NCI-H1048 (cell line): ENCODE measurements at regions not wholly inside any gene's neighbourhood (a gene's known extent, or its start where the extent isn't known, plus 50 kb on each side); places are given as distances from the start of the nearest gene placed in this dataset.
"Not testable (repeated sequence)": the region's sequence is repeated elsewhere in the genome, so short reads cannot be mapped to it uniquely, and the experiment has no call there.

ENCODE experiments used
- DNase-seq: peaks from one replicate; lab custom pipeline; 2025; lab: John Stamatoyannopoulos, UW

DNA sequence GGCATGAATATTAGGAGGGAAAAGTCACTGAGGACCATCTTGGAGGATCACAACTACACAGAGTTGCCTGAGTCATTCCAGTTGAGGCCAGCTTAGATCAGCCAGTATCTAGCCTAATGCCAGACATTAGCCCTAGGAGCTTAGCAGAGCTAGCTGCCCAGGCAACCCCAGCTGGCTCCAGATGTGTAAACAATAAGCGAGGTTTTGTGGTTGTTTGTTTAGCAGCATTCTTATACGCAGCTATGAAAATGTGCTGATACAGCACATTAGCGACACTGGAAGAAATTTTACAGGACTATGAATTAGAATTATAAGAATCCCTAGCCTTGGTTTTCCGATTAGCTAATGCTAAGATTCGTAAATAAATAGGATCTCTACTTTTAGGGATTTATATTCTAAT lies 59.3 kb downstream of the BTBD3 start:
- DNase-seq: no peak

DNA sequence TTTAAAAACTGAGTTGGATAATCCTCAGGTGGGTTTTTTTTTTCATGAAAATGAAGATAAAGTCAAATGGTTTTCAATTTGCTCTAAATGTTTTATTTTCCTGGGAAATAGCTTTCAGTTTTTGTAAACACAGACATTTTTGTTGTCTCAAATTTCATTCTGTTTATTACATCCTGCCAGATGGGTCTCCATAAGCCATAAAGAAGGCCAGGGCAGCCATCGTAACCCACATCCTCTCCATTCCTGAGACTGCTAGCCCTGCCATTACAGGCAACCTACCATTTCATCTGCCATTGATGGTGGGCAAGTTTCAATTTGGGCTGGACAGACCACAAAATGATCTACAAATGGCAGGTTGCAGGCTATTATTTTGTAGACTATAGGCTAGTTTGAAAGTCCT lies 60.8 kb downstream of the BTBD3 start:
- DNase-seq: no peak

DNA sequence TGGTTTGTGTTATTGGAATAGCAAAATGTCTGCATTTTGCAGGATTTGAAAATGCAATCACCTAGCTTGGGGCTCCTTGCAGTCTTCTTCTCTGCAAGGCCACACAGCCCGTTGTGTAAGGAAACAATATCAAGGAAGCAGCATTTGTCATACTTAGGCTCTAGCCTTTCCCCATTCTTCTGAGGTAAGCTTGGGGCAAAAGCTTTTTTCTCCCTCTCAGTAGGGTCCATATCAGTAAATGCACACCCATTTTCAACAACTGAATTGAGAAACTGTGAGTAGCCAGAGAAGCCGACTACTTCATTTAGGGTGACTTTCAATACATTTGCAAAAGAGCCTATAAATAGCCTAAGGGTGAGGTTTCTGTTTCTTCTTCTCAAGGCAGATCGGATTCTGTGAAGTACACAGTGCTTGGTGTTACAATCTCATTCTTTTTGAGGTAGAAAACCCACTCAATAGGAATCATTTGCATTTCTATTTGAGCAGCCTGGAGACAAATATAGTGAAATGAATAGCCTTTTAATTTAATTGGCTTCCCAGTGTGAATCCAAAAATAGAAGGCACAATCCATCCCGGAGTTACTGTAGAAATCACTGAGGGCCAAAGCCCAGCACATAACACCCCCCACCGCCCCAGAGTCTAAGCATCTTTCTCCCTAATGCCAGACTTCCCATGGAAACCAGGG lies 61.8 kb downstream of the BTBD3 start:
- no peak for DNase-seq

DNA sequence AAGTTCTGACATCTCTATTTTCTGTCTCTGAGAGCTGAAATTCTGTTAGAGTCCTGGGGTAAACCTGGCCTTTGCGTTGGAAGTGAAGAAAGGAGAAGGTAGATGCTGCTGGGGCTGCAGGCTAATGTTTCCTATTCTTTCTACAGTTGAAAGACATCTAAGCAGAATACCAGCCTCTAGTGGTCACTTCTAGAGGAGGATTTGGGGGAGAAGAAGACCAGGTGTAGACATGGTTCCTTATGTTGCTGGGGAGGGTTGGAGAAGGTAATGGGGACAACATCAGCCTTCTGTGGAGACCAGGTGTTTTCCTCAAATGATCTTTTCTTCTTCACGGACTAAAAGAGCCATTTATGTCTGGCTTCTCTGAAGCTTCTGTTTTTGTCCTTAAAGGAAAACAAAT lies 62.6 kb downstream of the BTBD3 start:
- DNase-seq: no peak

DNA sequence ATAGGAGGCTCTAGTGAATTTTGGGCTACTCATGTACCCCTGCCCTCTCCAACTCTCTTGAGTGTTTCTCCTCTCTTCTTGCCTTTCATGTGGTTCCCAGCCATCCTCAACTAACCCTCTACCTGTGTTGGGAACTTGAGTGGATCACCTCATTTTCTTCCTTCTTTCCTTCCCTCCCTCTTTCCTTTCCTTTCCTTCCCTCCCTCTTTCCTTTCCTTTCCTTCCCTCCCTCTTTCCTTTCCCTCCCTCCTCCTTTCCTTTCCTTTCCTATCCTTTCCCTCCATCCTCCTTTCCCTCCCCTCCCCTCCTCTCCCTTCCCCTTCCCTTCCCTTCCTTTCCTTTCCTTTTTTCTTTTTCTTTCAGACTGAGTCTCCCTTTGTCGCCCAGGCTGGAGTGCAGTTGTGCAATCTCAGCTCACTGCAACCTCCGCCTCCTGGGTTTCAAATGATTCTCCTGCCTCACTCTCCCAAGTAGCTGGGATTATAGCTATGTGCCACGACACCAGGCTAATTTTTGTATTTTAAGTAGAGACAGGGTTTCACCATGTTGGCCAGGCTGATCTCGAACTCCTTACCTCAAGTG lies 63.8 kb downstream of the BTBD3 start:
- DNase-seq: no peak

DNA sequence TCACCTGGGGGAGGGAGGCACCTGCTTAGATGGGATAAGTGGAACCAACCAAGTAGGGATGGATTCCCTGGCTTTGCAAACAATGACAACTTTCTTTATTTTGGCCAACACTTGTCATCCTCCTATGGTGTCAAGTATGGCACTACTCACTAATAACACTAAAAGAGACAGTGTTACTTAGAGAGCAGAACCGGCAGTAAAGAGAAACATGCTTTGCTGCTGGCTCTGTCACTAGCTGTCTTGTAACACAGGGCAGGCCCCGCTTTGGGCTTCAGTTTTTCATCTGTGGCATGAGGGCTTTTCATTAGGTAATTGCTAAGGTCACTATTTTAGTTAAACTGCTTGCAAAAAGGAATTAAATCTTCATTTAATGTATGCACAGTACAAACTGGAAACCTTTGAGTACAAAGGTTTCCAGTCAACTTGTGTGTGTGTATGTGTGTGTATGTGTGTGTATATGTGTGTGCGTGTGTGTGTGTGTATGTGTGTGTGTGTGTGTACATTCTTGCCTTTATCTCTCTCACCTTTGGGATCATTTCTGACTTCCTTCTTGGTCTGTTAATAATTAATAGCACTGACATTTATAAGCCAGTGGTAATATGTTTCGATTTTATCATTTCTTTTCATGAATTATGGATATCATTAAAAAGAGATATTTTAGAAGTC lies 64.7 kb downstream of the BTBD3 start:
- DNase-seq: no peak

DNA sequence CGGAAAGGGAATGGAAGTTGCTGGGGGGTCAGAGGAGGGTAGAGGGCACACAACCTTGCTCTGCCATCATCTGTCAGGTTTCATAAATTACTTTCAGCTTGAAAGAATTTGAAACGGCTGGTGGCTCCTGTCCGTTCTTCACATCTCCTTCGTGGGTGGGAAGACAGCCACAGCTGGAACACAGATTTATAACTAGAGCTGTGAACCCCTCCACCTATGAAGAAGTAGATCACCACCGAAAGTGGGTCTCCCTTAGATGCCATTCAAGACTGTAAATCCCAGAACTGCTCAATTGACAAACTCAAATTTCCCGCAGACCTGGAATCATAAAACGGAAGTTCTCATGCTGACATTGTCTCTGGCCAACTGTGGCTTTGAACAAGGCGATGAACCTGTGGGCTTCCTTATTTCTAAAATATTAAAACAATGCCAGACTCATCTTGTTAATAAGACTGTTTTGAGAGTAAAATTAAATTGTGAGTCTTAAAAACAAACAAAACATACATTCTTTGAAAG lies 65.3 kb downstream of the BTBD3 start:
- DNase-seq: no peak

DNA sequence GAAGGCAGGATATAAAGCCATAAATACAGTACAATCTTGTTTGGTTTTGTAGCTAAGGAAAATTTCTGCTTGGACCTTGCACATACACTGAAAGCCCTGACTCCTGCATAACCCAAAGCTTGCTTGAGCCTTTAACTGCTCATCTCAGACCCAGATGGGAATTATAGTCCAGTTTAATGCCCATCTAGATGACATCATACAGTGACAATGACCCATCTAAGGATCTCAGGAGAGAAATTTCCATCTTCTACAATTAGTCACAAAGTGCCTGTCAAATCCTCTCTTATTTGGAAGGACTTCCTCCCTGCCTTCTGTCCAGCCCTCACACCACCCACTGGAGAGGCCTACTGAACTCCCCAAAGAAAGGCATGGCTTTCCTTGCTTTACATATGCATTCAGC lies 69.3 kb downstream of the BTBD3 start:
- DNase-seq: no peak

DNA sequence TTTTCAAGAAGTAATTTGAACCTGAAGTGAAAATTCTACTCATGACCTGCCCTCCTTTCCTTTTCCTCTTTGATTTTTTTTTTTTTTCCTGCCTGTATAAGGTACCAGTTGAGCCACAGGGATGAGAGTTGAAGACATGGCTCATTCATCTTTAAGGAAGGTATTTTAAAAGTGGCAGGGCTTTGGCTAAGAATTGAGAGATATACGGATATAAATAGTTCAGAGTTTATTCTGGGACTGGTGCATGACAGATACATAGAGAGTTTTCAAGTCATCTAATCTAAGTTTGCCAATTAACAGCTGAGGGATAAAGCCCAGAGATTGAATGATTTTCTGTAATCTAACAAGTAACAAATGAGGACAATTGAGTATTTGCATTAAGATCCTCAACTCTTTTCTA lies 69.8 kb downstream of the BTBD3 start:
- DNase-seq: no peak

DNA sequence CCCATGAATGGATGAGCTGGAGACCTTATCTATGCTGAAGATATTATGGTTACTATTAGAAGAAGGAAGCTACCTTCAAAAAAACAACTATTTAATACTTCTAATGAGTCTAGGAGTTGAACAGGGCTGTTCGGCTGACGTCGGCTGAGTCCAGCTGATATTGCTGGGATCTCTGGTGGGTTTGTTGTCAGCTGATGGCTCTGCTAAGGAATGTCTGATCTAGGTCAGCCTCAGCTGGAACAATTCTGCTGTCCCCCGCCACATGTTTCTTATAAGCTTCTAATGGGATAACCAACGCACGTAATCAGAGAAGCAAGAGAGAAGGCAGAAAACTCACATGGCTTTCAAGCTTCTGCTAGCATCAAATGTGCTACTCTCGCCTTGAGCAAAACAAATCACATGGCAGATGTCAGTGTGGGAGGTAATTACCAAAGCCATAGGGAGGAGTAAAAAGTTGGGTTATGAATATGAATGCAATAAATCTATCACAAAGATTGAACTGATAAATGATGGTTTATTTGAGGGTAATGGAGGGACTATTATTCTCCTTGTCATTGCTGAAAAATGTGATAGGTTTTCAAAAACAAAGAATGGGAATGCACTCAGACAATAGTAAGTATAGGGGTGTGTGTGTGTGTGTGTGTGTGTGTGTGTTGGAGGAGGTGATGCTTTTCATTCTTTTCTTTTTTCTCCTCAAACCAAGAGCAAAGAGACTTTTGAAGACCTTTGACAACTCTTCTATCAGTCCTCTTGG lies 71.5 kb downstream of the BTBD3 start:
- no peak for DNase-seq

DNA sequence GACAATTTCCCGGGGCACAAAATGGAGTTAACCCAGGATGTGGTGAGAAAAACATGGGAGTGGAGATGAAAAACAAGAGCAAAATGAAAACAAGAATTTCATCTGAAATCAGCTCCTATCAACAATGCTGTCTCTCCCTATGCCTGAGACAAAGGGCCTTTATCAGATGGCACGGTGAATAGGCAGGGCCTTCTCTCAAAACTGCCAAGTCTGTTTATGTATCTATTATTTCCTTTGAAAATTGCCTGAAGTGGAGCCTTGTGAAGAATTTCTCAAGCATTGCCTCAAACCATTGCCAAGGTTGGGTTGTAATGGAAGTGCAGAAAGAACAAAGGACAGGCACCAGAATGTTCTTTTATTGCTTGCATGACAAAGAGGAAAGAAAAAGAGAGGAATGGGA lies 74.7 kb downstream of the BTBD3 start:
- no peak for DNase-seq

DNA sequence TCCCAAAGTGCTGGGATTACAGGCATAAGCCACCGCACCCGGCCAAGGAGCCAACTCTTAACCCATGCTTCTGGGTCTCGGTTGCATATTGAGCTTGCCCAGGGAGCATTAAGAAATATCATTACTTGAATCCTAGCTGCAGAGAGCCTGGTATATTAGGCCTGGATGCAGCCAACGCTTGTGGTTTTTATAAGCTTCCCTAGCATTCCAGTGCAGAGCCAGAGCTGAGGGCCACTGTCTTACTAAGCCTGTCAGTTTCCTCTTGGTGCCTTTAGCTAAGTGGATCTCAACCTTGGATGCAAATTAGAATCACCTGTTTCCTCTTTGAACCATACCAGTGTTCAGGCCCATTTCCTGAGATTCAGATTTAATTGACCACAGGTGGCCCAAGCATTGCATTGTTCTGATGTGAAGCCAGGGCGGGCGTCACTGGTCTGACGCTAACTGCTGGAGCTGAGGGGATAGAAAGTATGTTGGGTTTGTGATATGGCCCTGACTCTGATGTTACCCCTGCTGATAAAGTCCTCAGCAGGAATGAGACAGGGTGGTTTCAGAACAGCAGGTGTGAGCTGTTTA lies 76.3 kb downstream of the BTBD3 start:
- no peak for DNase-seq

DNA sequence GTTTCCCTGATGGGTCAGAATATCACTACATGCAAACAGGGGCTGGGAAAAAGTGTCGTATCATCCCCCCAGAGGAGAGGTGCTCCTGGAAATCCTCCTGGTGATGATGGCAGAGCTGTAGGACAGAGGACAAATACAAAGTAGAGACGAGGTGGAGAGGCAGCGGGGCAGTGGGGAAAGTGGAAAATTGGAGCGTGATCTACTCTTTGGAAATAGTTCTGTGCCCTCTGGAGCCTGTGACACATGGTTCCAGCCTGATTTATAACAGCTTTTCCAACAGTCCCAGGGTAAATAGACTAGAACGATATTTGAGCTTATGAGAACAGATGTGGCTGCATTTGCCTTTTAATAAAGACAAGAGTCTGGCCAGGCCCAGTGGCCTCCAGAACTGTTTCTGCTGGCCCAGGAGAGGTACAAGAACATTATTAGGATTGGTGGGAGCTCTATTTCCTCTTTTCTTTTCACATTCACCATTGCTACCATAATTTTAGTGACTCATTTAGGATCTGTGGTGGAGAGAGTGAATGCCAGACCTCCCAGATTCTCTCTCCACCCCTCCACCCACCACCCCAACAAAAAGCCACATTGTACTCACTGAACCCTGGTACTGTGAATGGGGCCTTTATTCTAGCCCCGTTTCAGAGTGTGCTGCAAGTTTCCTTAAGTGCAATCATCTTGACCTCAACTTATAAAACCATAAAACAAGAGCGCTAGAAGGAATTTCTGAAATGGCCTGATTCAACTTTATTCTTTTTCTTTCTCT lies 78.3 kb downstream of the BTBD3 start:
- no peak for DNase-seq

DNA sequence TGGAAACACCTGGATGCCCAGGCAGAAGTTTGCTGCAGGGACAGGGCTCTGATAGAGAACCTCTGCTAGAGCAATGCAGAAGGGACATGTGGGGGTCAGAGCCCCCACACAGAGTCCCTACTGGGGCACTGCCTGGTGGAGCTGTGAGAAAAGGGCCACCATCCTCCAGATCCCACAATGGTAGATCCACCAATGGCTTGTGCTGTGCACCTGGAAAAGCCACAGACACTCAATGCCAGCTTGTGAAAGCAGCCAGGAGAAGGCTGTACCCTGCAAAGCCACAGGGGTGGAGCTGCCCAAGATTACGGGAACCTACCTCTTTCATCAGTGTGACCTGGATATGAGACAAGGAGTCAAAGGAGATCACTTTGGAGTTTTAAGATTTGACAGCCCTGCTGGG lies 87.1 kb downstream of the BTBD3 start:
- DNase-seq: not testable (repeated sequence)

DNA sequence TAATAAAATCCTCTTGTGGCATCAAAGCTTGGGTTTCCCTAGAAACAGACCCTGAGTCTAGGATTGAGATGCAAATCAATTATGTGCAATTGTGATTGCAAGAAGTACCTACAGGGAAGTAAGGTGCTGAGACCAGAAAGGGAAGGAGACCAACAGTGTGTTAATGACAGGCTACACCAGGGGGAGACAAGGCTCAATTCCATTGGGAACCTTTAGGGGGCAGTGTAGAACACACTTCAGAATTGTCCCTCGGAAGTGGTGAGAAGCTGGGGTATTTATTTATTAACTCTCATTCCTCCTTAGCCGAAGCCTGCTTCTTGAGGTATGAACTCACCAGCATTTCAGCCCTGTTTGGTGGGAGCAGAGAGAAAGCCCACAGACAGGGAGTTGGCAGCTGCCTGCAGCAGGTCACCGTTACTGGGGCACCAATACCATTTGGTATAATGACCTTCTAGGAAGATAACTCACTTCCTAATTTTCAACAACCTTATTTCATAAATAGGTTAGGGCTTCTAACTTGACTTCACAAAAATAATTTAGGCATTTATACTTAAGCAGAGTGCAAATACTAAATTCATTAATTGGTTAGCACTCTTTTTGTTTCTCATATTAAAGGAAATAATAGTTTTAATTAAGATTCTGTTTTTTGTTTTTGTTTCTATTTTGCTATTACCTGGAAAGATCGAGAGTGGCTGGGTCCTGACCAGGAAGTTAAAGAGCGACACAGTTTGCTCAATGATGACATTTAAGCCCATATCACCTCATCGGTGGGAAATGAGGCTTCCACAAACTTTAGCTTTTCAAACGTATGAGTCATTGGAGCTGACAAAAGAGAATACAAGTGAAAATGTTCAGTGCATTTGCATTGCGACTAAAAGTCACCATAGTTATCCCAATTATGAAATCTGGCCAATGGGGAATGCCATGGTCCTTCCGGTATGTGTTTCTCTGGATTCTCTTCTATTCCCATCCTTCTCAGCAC lies 94.8 kb downstream of the BTBD3 start:
- peak; percentile 7 for DNase-seq

DNA sequence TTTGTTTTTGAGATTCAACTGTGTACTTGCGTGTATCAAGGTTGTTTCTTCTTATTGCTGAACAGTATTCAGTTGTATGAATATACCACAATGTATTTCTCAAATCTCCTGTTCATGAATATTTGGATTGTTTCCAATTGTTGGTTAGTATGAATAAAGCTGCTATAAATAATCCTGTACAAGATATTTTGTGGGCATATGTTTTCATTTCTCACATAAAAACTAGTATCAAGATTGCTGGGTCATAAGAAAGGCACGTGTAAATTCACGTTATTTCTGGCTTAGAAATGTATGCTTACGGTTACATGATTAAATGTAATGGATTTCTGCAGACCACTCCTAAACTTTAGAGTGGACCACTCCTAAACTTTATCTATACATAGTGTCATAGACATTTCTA lies 96.6 kb downstream of the BTBD3 start:
- no peak for DNase-seq

DNA sequence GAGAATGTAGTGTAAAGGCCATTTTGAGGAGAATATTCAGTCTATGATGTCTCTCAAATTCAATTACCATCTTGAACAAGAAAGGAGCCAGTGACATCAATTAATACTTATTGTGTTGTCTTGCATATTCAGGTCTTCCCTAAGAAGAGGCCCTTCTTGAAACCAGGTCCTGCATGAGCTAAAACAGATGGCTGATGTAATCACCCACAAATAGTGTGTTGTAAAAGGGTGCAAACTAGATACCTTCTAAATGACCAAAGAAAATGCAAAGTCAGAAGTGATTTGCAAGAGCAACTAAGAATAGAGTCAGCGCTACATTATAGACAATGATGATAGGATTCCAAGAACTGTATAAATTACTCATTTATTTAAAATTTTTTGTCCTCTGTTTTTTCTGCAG lies 97.0 kb downstream of the BTBD3 start:
- no peak for DNase-seq

DNA sequence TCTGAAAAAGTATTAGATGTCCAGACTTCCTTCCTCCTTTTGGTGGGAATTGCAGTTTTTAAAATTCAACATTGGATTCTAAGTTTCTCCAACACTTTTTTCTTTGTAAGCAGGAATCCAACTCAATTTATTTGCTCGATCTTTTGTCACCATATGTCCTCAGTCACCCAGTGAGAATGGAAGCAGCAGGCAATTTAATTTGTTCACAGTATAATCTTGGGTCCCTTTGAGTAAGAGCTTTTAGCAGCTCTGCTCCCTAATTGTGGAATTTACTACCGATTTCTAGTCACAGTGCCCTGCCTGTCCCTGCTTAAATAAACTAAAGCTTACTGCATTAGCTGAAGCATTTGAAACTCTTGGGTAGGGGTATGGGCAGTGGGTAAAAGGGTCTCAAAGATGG lies 98.6 kb downstream of the BTBD3 start:
- no peak for DNase-seq

DNA sequence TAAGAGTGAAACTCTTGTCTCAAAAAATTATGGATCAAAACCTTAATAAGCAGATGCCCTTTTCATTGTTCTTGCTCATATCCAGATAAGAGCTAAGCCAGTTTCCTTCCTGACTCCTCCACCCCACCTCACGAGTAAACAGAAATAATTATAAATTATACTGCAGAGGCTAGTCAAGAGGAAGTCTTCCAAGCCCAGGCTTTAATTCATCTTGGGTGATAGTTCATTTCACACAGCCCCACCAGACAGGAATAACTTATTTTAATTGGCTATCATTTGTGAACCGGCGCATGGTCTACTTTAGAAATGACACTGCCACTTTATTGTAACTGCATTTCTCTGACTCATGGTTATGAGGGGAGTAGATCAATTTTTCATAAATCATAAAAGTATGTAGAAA lies 102.0 kb downstream of the BTBD3 start:
- DNase-seq: no peak

DNA sequence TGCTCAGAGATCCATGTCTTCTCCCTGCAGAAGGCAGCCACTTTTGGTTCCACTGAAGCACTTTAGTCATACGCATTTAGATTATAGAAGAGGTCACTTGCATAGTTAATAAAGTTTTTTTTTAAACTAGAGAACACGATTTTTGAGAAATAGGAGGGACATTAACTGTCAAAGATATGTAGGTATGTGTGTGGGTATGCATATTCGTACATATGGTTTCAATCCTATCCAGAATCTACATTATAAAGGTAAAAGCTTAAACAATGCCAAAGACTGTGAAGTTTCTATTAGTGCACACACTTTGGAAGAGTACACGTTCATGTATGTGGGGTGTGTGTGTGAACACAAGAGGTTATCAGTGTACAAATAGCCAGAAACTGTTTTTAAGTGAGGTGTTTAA lies 103.2 kb downstream of the BTBD3 start:
- DNase-seq: no peak
